Non-pigmented ciliary epithelial cell (primary cell): ENCODE measurements at regions not wholly inside any gene's neighbourhood (a gene's known extent, or its start where the extent isn't known, plus 50 kb on each side); places are given as distances from the start of the nearest gene placed in this dataset.

Experiments used
- DNase-seq: peaks from one replicate; pipeline ENCODE4 v3.0.0-alpha.2; 2010; ENCODE audit warnings: low read depth

GRCh38 chr5:6832994-6833393 lies 119.8 kb downstream of the TENT4A start:
- DNase-seq, result no peak

GRCh38 chr5:6833406-6833805 lies 120.2 kb downstream of the TENT4A start:
- no peak for DNase-seq

GRCh38 chr5:6837095-6837494 lies 123.9 kb downstream of the TENT4A start:
- DNase-seq, result no peak

GRCh38 chr5:6837519-6838110 lies 124.4 kb downstream of the TENT4A start:
- DNase-seq, result no peak

- DNase-seq, result no peak
These were observed 125.5 kb downstream of the TENT4A start for GRCh38 chr5:6838736-6839135.

- no peak for DNase-seq
These were observed 127.0 kb downstream of the TENT4A start for GRCh38 chr5:6840136-6840793.

- DNase-seq, result no peak
These were observed 130.1 kb downstream of the TENT4A start for GRCh38 chr5:6843335-6843734.

GRCh38 chr5:6843821-6844220 lies 130.6 kb downstream of the TENT4A start:
- DNase-seq, result no peak

GRCh38 chr5:6845856-6846255 lies 132.6 kb downstream of the TENT4A start:
- no peak for DNase-seq

- no peak for DNase-seq
These were observed 134.6 kb downstream of the TENT4A start for GRCh38 chr5:6847870-6848269.

GRCh38 chr5:6849316-6850105 lies 136.3 kb downstream of the TENT4A start:
- no peak for DNase-seq

- DNase-seq, result no peak
These were observed 136.8 kb downstream of the TENT4A start for GRCh38 chr5:6850106-6850432.

- DNase-seq, result no peak
These were observed 143.4 kb downstream of the TENT4A start for GRCh38 chr5:6856653-6857052.

GRCh38 chr5:6858419-6858818 lies 145.2 kb downstream of the TENT4A start:
- no peak for DNase-seq

GRCh38 chr5:6859023-6859422 lies 145.8 kb downstream of the TENT4A start:
- DNase-seq, result no peak

GRCh38 chr5:6859951-6860638 lies 146.9 kb downstream of the TENT4A start:
- no peak for DNase-seq

GRCh38 chr5:6861036-6861435 lies 147.8 kb downstream of the TENT4A start:
- no peak for DNase-seq

- DNase-seq, result no peak
These were observed 148.4 kb downstream of the TENT4A start for GRCh38 chr5:6861667-6862066.

GRCh38 chr5:6862306-6862705 lies 149.1 kb downstream of the TENT4A start:
- no peak for DNase-seq

GRCh38 chr5:6867712-6868111 lies 154.5 kb downstream of the TENT4A start:
- no peak for DNase-seq

- DNase-seq, result no peak
These were observed 154.9 kb downstream of the TENT4A start for GRCh38 chr5:6868171-6868570.

- DNase-seq, result no peak
These were observed 155.5 kb downstream of the TENT4A start for GRCh38 chr5:6868575-6869215.
